ENCODE measurements at regions not wholly inside any gene's neighbourhood (a gene's known extent, or its start where the extent isn't known, plus 50 kb on each side); places are given as distances from the start of the nearest gene placed in this dataset.

GRCh38 chr5:33210978-33211377 is 229.8 kb upstream of the TARS1 start:
- no peak overlapping the region for H3K4me2 ChIP-seq (ENCODE audit: insufficient read depth, low read length)
- TF ChIP-seq ZNF384 (IDR thresholded peaks at IDR 0.05; ENCODE audit: low read depth, low read length) = no peak
- no peak for TF ChIP-seq RBFOX2 (IDR thresholded peaks at IDR 0.05; ENCODE audit: low read depth, low read length)
- peak; percentile 87 for TF ChIP-seq MAFF (IDR thresholded peaks at IDR 0.05; ENCODE audit: low read length)
- no peak for TF ChIP-seq FOXP1 (CRISPR knock-in tag; IDR thresholded peaks at IDR 0.05)
- no peak for TF ChIP-seq ZNF134 (CRISPR knock-in tag; conservative IDR thresholded peaks at IDR 0.05)
- TF ChIP-seq C11orf30 (IDR thresholded peaks at IDR 0.05; ENCODE audit: low read depth) = peak; percentile 74
- TF ChIP-seq ZNF316 (IDR thresholded peaks at IDR 0.05) = peak; percentile 91
- TF ChIP-seq CREBBP (IDR thresholded peaks at IDR 0.05; ENCODE audit: low read depth, low read length) = no peak
- peak; percentile 84 for TF ChIP-seq MAFK (IDR thresholded peaks at IDR 0.05; ENCODE audit: low read length)
- peak; percentile 76; the same call in 1 of the 2 replicates for TF ChIP-seq MAFG (tag; conservative IDR thresholded peaks at IDR 0.05)
- TF ChIP-seq RBM15 (IDR thresholded peaks at IDR 0.05; ENCODE audit: insufficient read depth, low read length) = no peak
- H3K36me3 ChIP-seq (ENCODE audit: control insufficient read depth, insufficient read depth, low read length) = no peaks in the 10 kb centered on the region
- POLR2A ChIA-PET = no interaction called here
- intact Hi-C loops (cut with micrococcal nuclease) = no loop called here
- WGBS (ENCODE audit: insufficient coverage, low coverage, missing lambda C conversion rate) = 3% methylated on average over 5 of the region's 5 CpGs
- no peaks in the 10 kb centered on the region for H3K79me2 ChIP-seq (ENCODE audit: control insufficient read depth, insufficient read depth, low read length)
- CTCF ChIA-PET (ENCODE audit: low intra/inter-chr PET ratio) = no interaction called here
- FAIRE-seq (no peak), ATAC-seq (no peak), DNase-seq (ENCODE audit: extremely low read depth in 1 of 4, low spot score in 3 of 4) (no peak)
- H3K4me1 ChIP-seq (replicated peaks in 1 of 2; ENCODE audit: control insufficient read depth in 2 of 2, insufficient read depth in 2 of 2, low read length in 2 of 2) = no peaks in the 10 kb centered on the region
- no peak overlapping the region for H3K27ac ChIP-seq (ENCODE audit: extremely low read depth, low read depth, low read length)
- no peak overlapping the region for H2AFZ ChIP-seq (ENCODE audit: low read depth, low read length)
- no peaks in the 10 kb centered on the region for H3K27me3 ChIP-seq (ENCODE audit: control insufficient read depth in 2 of 2, insufficient read depth in 2 of 2, low read length in 2 of 2)
- no peaks in the 10 kb centered on the region for H3K9me3 ChIP-seq (replicated peaks; ENCODE audit: control insufficient read depth, insufficient read depth, low read depth, low read length)
- BruUV-seq (replicated peaks) = no TSS peak
- H4K20me1 ChIP-seq (replicated peaks; ENCODE audit: control insufficient read depth, insufficient read depth, low read length) = no peaks in the 10 kb centered on the region
- in situ Hi-C loops (cut with MboI) = no loop called here
- no peak overlapping the region for H3K9ac ChIP-seq (ENCODE audit: insufficient read depth in 1 of 2, low read depth in 2 of 2, low read length in 2 of 2)
- no peak overlapping the region for H3K4me3 ChIP-seq
- no peaks in the 10 kb centered on the region for H3K9me1 ChIP-seq (ENCODE audit: control insufficient read depth, insufficient read depth, low read length)
